HG03025 (cell line): ENCODE measurements at regions not wholly inside any gene's neighbourhood (a gene's known extent, or its start where the extent isn't known, plus 50 kb on each side); places are given as distances from the start of the nearest gene placed in this dataset.

Source experiments
- ATAC-seq: cut with Tn5 transposase; IDR thresholded peaks from one replicate; pipeline ENCODE4 v1.9.1; 2021; ENCODE audit warnings: mild to moderate bottlenecking, moderate library complexity; ENCODE audit not compliant: unreplicated experiment, low FRiP score

DNA sequence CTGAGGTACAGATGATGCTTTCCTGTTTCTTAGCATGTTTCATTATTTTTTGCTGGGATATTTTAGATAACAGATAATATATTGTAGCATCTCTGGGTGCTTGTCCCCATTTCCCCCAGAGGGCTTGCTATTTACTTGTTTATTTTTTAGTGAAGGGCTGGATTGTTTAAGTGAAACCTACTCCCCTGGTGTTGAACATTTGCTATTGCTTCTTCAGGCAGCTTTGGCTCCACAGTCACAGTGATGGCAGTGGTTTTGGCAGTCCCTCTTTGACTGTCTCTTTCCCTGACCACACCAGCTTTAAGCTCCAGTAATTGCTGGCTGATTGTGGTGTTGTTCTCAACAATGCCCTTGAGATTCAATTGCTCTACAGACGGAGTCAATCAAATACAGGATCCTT lies 128.9 kb downstream of the KLF13 start:
- no peak for ATAC-seq

- ATAC-seq: no peak
Observed at GRCh38 chr15:31456354-31457060, 129.9 kb downstream of the KLF13 start.

- ATAC-seq: no peak
Observed at GRCh38 chr15:31457161-31457560, 130.5 kb downstream of the KLF13 start.

DNA sequence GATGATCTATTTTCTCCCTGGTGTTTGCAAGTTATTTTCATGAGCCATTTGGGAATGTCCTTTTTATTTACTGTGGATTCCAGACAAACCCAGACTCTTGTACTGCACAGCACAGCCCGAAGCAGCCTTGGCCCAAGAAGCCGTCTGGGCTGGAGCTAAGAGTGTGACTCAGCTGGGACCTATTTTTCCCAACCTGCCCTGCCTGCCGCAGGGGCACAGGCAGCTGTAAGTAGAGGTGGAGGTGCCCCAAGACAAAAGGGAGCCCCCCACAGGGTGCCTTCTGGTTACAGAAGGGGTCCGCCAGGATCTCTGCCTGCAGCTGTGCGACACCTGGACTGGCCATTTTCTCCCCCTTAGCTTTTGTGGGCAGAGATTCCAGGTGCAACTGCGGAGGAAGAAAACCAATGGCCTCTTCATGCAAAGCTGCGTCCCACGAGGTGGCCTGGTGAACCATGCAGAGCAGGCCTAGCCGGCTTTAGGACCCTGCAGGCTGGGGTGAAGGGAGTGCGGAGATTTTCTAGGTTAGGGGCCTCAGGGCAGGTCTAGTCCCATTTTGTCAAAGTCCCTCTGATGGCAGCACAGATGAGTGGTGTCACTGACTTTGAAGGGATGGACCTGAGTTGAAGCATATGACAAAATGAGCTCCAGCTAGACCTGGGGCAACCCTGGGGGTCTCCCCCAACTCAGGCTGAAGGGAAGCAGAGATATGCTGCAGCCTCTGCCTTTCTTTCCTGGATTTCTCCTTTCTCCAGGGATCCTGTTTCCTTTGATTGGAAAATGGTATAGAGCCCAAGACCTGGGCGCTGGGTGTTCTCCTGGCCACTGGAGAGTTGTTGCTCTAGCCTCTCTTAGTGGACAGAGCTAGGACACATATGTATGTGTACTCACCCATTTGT lies 131.2 kb downstream of the KLF13 start:
- ATAC-seq: no peak

- ATAC-seq: peak; percentile 87
Observed at GRCh38 chr15:31458596-31459399, 132.2 kb downstream of the KLF13 start.

DNA sequence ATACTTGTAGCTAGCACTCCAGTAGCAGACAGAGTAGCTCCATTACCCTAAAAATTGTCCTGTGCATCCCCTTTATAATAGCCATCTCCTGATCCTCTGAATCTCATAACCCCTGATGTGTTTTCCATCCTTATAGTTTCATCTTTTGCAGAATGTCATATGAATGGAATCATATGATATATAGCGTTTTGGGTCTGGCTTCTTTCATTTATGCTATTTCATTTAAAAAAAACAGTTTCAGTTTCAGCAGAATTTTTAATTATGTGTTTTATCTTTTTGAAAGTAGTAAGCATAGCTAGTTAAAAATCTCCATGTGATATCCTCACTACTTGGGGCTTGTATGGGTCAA lies 132.7 kb downstream of the KLF13 start:
- no peak for ATAC-seq

DNA sequence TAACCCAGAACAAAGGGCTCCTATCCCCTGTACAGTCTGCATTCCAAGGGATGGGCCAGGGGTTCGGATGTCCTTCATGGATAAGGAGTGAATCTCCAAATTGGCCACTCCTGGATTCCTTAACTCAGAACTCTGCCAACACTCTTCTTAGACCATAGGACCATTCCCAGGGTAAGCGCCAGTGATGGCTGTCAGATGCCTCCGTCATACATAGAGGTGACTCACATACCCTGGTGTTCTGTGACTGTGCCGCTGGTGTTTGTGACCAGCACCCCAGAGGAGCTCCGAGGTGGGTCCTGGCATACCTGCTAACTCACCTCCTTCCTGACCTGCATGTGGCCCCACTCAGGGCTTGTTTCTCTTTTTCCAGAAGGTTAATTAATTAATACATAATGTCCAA lies 134.7 kb downstream of the KLF13 start:
- ATAC-seq: no peak

DNA sequence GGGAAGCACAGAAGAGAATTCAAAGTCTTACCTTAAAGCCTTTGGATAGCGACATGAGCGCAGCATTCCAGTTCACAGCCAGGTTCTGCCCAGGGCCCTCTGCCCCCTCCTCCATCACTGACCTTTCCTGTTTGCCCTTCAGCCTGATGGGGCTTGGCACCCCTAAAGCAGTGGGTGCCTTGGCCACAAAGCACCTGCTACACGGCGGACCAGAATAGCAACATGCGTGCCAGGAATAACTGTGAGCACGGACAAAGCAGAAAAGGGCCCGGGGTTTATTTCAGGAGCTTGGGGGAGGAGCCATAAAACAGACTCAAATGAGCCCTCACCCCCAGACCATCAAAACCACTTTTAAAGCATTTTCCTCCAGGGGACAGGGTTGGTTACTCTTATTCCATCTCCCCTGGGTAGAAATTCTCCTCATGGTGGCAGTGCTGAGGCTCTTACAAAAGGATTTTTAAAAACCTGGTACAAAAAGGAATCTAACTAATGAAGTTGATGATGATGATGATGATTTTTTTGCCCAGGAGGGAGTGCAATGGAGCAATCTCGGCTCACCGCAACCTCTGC lies 135.4 kb downstream of the KLF13 start:
- ATAC-seq: no peak

- ATAC-seq: no peak
Observed at GRCh38 chr15:31463521-31464102, 137.0 kb downstream of the KLF13 start.

DNA sequence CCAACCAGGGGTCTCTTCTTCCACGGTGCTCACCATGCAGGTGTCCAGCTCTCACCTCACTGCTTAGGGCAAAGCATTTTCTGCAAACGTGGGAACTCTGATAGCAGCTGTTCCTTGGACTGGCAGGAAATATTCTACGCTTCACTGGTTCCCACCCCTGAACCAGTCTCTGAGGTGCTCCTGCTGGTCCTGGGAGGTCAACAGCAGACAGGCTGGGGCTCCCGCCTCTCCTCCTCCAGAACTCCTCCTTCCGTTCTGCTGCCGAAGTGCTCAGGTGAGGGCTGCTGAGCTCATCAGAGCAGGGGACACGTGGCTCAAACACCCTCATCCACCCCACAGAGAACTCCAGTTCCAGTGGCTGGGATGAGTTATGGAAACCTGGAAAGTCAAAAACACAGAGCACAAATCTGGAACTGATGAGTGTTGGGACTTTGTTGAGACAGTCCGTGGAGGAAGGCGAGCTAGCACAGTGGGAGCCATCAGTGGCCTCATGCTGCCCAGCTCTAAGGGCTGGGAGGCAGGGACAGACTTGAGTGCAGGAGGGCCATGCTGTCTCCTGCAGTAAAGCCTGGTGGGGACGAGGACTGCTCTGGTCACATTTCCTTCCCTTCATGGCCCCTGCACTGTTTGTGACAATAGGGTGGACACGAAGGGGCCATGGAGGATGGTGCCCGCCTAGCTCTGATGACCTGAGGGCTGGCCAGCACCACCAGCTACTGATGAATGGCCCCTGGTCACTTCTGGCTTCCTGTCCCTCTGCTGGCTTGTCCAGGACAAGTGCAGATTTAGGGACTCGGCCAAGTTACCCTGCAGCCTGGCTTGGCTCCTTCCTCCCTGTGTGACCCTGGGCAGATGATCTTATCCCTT lies 137.8 kb downstream of the KLF13 start:
- ATAC-seq: no peak

GRCh38 chr15:31465083-31465955 lies 138.7 kb downstream of the KLF13 start:
- ATAC-seq: no peak

- ATAC-seq: no peak
Observed at GRCh38 chr15:31467361-31467760, 140.7 kb downstream of the KLF13 start.

DNA sequence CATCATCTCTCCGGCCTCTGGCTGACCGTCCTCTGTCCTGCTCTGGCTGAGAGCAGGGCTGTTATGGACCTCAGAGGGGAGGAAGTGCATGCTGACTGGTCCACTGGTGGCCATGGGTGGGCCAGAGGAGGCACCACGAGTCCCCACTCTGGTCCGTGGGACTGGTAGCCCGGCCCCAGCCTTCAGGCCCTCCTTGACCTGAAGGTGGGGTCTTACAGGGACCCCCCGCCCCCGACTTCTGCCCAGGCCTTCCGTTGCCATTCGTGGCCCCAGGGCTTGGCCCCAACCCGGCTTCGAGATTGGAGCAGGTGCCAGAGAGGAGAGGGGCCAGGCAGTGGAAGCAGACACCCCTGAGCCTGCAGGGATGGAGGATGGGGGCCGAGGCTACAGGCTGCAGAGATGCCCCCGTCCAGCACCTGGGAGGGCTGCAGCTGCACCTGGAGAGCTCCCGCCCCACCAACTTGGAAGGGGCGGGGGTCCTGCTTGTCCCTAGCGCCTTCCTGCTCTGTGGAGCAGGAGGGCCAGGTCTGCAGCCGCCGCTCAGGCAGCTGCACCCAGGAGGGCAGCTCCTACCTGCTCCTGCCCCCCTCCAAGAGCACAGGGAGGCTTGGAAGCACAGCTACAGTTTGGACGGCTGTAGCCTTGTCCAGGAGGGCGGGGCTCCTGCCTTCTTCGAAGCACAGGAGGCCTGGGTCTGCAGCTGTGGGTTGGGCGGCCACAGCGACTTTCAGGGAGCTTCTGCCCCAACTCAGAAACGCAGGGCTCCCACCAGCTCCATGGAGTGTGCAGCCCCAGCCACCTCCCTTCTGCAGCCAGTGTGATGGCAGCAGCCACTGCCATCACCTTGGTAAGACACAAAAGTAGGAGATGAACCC lies 142.5 kb downstream of the KLF13 start:
- ATAC-seq: no peak

- no peak for ATAC-seq
Observed at GRCh38 chr15:31469786-31470525, 143.3 kb downstream of the KLF13 start.

DNA sequence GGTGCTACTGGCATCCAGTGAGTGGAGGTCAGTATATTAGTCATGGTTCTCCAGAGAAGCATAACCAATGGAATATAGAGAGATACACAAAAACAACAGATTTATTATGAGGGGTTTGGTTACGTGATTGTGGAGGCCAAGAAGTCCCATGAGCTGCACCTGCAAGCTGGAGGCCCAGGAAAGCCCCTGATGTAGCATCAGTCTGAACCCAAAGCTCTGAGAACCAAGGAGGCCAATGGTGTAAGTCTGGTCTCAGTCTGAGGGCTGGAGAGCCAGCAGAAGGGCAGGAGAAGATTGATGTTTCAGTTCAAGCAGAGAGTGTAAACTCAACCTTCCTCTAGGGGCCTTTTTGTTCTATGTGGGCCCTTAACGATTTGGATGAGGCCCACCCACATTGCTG lies 144.1 kb downstream of the KLF13 start:
- no peak for ATAC-seq

GRCh38 chr15:31471731-31472430 lies 145.2 kb downstream of the KLF13 start:
- no peak for ATAC-seq
